Activated T-helper 2 cell treated with anti-CD3 and anti-CD28 coated beads, Interferon-gamma antibody, Interleukin-2, Interleukin-4, amounts not matched to agents 10 μg/mL and 5 μg/mL and 100 μg/mL, durations not matched to agents 14 hours and 24 hours and 36 hours (primary cell): ENCODE measurements at regions not wholly inside any gene's neighbourhood (a gene's known extent, or its start where the extent isn't known, plus 50 kb on each side); places are given as distances from the start of the nearest gene placed in this dataset.

Source experiments
- DNase-seq: peaks from one replicate; pipeline ENCODE4 v3.0.0; 2021; ENCODE audit warnings: low spot score
- H3K27ac Mint-ChIP-seq: one replicate; pipeline ENCODE4 v1.8.0; 2021; ENCODE audit warnings: mixed read lengths
- H3K27me3 Mint-ChIP-seq: one replicate; pipeline ENCODE4 v1.8.0; 2021; ENCODE audit warnings: low read depth, mixed read lengths
- H3K36me3 Mint-ChIP-seq: one replicate; pipeline ENCODE4 v1.8.0; 2021; ENCODE audit warnings: low read depth, mixed read lengths
- H3K4me1 Mint-ChIP-seq: one replicate; pipeline ENCODE4 v1.8.0; 2021; ENCODE audit warnings: low read depth, mixed read lengths
- H3K4me3 Mint-ChIP-seq: one replicate; pipeline ENCODE4 v1.8.0; 2021; ENCODE audit warnings: low read depth, mild to moderate bottlenecking, moderate library complexity, mixed read lengths
- H3K9me3 Mint-ChIP-seq: one replicate; pipeline ENCODE4 v1.8.0; 2021; ENCODE audit warnings: mixed read lengths
- intact Hi-C: fragments of 100-400 bp; cut with micrococcal nuclease; formaldehyde crosslinking; loops from one replicate; pipeline ENCODE4 v1.15.1; 2023

DNA sequence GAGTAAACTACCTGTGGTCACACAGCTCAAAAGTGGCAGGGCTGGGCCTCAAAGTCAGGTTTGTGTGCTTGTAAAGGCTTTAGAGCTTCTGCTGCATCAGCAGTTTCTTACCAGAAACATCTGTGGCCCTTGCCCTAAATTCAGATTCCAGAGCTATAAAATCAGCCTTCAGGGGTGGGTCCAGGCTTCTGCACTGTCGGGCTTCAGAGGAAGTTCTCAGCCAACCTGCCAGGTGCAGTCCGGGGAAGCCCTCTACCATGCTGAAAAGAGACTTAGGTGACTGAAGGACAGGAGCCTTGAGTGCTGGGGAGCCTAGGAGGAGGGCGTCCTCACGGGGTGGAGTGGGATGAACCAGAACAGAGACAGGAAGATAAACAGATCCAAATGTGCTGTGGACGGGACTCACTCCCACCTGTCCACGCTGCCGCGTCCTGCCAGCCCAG is 69.9 kb upstream of the HS6ST1 start:
- H3K4me3 Mint-ChIP-seq: no peak overlapping the region
- intact Hi-C loops: no loop called here
- H3K4me1 Mint-ChIP-seq: no peaks in the 10 kb centered on the region
- no peak for DNase-seq
- H3K27me3 Mint-ChIP-seq: peaks cover 4% of the 10 kb centered on the region
- H3K9me3 Mint-ChIP-seq: no peaks in the 10 kb centered on the region
- H3K27ac Mint-ChIP-seq: no peak overlapping the region
- H3K36me3 Mint-ChIP-seq: no peaks in the 10 kb centered on the region

DNA sequence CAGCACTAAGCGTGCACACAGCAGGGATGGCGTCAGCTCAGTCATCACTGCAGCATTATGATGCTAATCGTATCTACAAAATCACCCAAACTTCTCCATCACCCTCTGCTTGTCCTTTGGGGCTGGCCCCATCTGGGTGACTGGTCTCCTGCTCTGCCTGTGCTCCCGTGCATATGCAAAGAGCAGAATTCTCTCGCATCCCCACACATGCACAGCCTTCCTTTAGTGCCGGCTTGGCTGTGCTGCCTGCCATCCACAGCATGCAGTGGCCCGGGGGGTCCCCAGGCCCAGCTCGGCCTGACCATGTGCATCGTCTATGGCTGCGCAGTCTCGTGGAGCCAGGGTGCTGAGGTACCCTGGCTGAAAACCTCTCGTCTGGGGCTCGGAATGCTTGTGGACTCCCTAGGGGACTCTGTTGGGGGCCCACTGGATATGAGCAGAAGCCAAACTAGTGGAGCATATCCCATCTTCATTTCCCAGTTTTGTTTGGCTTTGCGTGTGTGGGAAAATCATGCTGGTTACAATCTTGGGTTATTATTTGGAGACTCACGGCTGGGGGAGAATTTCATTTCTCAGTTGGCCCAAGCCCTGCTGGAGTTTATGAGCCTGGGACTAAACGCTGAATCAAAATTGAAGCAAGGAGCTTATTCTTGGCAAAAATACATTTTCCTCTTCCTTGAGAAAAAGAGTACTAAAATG is 70.9 kb upstream of the HS6ST1 start:
- intact Hi-C loops: no loop called here
- Mint-ChIP-seq H3K27ac (no peak overlapping the region), H3K4me1 (no peaks in the 10 kb centered on the region), H3K27me3 (peaks cover 8% of the 10 kb centered on the region), H3K36me3 (no peaks in the 10 kb centered on the region), H3K9me3 (no peaks in the 10 kb centered on the region), H3K4me3 (no peak overlapping the region)
- DNase-seq: no peak

DNA sequence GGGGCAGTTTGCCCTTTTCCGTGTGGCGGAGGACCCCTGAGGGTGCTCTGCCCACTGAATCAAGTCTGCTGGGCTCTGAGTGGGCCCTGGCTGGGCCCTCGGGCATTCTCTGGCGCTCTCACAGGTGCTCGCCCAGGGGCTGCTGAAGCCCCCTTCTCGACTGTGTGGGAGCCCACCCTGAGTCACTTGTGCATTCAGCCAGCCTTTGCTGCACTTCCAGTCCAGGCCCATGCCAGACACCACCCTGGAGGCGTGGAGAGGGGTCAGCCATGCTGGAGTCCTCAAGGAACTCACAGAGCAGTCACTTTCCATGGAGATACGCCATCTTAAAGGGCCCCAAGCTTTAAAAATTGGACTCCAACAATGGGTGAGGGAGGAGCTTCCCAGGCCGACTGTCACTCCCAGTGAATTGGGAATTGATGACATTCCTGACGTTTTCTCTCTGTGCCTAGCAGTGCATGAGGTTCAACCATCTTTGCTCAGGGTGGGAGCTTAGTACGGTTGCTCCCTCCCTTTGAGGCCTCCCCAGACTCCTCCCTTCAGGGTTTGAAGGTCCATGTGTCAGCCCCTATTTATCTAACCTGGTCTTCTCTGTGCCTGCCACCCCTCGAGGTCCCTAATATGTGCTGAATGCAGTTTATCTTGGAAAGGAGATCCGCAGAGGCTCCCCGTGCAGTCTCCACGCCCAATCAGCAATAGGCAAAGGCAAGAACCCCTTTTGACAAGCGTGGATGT is 71.8 kb upstream of the HS6ST1 start:
- Mint-ChIP-seq H3K27me3 (peaks cover 8% of the 10 kb centered on the region), H3K4me3 (no peak overlapping the region), H3K4me1 (no peaks in the 10 kb centered on the region), H3K36me3 (no peaks in the 10 kb centered on the region), H3K9me3 (no peaks in the 10 kb centered on the region), H3K27ac (no peak overlapping the region)
- intact Hi-C loops: no loop called here
- no peak for DNase-seq

DNA sequence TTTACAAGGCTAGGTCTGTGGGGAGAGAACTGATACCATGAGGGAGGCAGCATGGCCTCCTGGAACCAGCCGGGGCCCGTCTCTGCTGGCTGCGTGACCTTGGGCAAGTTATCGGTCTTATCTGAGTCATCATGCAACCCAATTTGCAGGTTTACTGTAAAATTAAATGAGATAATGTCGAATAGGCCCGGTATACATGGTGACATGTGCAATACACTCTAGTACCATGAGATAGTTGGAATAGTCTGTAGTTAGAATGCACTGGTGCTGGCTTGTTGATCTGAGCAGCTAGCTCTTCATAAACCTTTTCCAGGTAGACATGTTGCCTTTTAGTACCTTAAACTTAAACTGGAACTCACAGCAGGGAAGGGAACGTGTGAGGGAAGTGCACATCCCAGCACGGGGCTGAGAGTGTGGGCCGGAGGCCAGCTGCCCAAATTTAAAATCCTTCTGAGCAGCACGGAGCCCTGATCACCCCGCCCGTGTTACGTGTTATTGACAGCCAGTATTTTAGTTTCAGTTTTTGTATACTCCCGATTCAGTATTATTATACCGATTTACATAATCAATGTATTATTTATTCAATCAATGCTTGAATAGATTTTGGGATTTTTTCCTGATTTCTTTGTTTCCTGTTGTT is 72.4 kb upstream of the HS6ST1 start:
- Mint-ChIP-seq H3K9me3 (no peaks in the 10 kb centered on the region), H3K27me3 (peaks cover 8% of the 10 kb centered on the region), H3K36me3 (no peaks in the 10 kb centered on the region), H3K4me3 (no peak overlapping the region), H3K27ac (no peak overlapping the region), H3K4me1 (no peaks in the 10 kb centered on the region)
- no peak for DNase-seq
- intact Hi-C loops: no loop called here

DNA sequence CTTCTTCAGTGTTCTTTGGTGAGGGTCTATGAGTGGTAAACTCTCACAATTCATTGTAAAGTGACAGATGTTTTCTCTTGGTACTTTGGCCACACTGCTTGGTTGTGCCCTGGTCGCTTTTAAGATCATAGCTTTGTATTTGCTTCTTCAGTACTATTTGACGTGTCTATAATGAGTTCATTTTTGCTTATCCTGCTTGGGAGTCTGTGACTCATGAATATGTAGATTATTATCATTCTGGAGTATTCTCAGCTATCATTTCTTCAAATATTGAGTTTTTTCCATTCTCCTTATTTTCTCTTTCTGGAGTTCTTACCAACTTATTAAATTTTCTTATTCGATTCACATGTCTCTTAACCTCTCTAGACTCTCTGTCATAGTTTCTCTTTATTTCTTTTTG is 73.0 kb upstream of the HS6ST1 start:
- Mint-ChIP-seq H3K36me3 (no peaks in the 10 kb centered on the region), H3K27ac (no peak overlapping the region), H3K4me1 (no peaks in the 10 kb centered on the region), H3K27me3 (peaks cover 8% of the 10 kb centered on the region), H3K4me3 (no peak overlapping the region), H3K9me3 (no peaks in the 10 kb centered on the region)
- no peak for DNase-seq
- intact Hi-C loops: no loop called here

DNA sequence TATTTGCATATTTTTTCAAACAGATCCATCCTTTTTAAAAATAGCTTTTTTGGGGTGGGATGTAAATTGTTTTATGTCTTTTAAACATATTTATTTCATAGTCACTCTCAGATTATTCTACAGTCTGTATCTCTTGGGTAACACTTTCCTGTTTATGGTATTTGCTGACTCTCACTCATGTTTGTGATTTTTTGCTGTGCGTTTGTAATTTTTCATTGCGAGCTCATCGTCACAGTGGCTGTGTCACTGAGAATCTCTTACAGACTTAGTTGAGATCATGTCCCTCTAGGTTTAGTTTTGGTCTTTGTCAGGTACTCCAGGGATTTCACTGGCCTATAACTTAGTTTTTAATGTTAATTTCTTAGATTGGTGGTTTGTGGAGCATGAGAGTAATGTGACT is 73.5 kb upstream of the HS6ST1 start:
- H3K36me3 Mint-ChIP-seq: no peaks in the 10 kb centered on the region
- no peak for DNase-seq
- no peak overlapping the region for H3K4me3 Mint-ChIP-seq
- H3K27ac Mint-ChIP-seq: no peak overlapping the region
- no peaks in the 10 kb centered on the region for H3K9me3 Mint-ChIP-seq
- H3K4me1 Mint-ChIP-seq: no peaks in the 10 kb centered on the region
- H3K27me3 Mint-ChIP-seq: peaks cover 8% of the 10 kb centered on the region
- intact Hi-C loops: no loop called here

DNA sequence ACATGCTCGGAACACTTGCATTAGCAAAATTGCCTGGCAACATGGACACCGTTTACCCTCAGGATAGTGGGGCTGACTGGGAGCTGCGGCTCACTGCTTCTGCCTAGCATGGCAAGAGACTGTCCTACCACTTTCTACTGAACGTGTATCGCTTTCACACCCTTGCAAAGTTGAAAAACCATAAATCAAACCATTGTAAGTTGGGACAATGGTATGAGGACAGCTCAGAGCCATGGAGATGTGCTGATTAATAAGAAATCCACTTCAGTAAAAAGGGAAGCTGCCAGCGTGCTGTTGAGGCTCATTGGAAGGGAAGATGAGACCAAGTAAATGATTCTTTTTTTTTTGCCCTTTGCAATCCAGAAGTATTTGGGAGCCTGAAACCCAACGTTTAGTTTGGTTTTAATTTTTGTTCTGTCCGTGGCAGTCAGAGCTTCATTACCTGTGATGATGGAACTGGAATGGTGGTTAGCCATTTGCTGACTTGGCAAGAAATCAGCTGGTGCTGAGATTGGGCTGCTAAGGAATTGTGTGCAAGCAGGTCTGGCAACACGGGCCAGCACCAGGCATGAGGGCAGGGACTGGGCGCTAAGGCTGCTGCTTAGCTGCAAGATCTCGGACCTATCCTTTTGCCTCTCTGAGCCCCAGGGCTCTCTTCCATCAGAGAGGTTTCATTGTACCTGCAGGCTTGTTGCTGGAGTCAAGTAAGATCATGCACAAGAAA is 75.5 kb upstream of the HS6ST1 start:
- no peak overlapping the region for H3K4me3 Mint-ChIP-seq
- peaks cover 14% of the 10 kb centered on the region for H3K27me3 Mint-ChIP-seq
- no peak for DNase-seq
- no peak overlapping the region for H3K27ac Mint-ChIP-seq
- H3K36me3 Mint-ChIP-seq: no peaks in the 10 kb centered on the region
- no peaks in the 10 kb centered on the region for H3K4me1 Mint-ChIP-seq
- no peaks in the 10 kb centered on the region for H3K9me3 Mint-ChIP-seq
- intact Hi-C loops: no loop called here

DNA sequence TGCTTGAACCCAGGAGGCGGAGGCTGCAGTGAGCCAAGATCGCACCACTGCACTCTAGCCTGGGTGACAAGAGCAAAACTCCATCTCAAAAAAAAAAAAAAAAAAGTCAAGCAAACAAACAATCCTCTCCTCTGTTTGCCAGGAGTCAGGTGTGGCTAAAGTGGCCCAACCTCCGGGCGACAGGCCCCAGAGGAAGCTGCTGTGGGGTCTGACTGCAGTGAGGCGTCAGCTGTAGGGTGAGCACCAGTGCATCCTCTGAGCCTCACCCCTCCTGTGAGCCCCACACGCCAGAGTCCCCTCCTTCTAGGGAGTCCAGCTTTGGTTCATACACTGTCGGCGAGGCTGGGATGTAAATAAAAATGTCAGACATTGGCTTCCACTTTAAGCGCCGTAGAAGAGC is 76.5 kb upstream of the HS6ST1 start:
- no peak overlapping the region for H3K27ac Mint-ChIP-seq
- peaks cover 21% of the 10 kb centered on the region for H3K27me3 Mint-ChIP-seq
- intact Hi-C loops: no loop called here
- H3K4me1 Mint-ChIP-seq: peaks cover 3% of the 10 kb centered on the region
- H3K4me3 Mint-ChIP-seq: no peak overlapping the region
- H3K36me3 Mint-ChIP-seq: no peaks in the 10 kb centered on the region
- no peaks in the 10 kb centered on the region for H3K9me3 Mint-ChIP-seq
- no peak for DNase-seq

DNA sequence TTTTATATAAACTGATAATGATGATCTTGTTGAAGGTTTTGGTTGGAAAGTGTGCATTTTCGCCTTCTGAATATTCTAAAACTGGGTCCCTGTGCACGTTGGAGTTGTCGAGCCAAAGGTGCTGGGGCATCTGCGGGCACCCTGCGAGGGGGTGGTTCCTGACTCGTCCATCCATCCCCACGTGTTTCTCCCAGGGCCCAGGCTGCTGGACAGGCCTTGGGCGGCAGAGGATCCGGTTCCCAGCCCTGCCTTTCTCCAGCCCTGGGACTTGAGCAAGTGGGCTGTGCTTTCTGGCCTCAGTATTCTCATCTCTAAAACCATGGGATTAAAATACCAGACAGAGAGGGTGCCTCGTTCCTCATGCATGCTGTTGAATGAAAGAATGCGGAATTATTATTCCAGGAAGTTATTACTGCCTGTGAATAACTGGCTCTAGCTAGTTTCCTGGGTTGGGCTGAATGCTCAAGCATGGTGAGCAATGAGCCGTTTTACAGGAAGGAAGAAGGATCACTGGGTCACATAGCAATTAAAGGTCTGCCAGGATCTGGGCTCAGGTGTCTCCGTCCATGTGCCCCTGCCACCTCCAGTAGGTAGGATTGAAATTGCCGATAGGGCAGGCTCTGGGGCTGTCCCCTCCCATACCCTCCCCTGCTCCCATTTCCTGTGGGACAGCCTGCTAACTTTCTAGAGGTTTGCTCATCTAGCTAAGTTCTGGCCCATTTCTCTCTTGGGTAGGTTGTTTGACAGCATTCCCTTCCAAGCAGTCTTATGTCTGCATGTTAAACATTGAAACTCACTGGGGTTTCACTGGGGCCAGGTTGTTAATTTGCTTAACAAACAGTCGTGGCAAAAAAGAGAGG is 77.2 kb upstream of the HS6ST1 start:
- H3K36me3 Mint-ChIP-seq: no peaks in the 10 kb centered on the region
- peaks cover 4% of the 10 kb centered on the region for H3K4me1 Mint-ChIP-seq
- no peak overlapping the region for H3K4me3 Mint-ChIP-seq
- peaks cover 25% of the 10 kb centered on the region for H3K27me3 Mint-ChIP-seq
- no peak overlapping the region for H3K27ac Mint-ChIP-seq
- H3K9me3 Mint-ChIP-seq: no peaks in the 10 kb centered on the region
- no peak for DNase-seq
- intact Hi-C loops: no loop called here

DNA sequence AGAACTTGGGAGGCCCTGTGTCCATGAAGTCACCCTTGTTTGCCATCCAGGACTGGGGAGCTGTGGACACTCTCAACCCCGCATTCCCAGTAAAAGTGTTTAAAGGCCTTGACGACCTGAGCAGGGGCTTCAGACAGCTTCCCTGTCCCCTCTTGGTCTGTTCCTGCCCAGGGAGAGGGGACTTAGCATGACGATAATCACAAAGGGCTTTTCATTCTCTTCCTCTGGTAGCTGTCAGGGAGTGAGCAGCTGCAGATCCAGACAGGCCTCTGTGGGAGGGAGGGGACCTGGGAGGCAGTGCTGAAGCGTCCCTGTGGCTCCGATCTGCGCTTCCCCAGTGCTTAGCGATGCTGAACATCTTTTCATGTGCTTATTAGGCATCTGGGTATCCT is 77.8 kb upstream of the HS6ST1 start:
- intact Hi-C loops: no loop called here
- no peaks in the 10 kb centered on the region for H3K9me3 Mint-ChIP-seq
- no peak for DNase-seq
- no peaks in the 10 kb centered on the region for H3K36me3 Mint-ChIP-seq
- no peak overlapping the region for H3K4me3 Mint-ChIP-seq
- H3K27me3 Mint-ChIP-seq: peaks cover 27% of the 10 kb centered on the region
- H3K4me1 Mint-ChIP-seq: peaks cover 4% of the 10 kb centered on the region
- H3K27ac Mint-ChIP-seq: no peak overlapping the region

DNA sequence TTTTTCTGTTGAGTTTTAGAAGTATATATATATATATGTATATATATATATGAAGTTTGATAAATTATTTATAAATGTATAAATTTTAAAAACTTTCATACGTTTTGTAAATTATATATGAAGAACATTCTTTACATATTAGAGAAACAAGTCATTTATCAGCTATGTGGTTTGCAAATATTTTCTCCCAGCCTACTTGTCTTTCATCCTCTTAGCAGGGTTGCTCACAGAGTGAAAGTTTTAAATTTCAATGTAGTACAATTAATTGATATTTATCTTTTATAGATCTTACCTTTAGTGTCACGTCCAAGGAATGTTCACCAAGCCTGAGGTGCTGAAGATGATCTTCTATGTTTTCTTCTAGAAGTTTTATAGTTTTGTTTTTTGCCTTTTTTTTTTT is 78.3 kb upstream of the HS6ST1 start:
- Mint-ChIP-seq H3K4me1 (peaks cover 4% of the 10 kb centered on the region), H3K4me3 (no peak overlapping the region)
- no peak for DNase-seq

DNA sequence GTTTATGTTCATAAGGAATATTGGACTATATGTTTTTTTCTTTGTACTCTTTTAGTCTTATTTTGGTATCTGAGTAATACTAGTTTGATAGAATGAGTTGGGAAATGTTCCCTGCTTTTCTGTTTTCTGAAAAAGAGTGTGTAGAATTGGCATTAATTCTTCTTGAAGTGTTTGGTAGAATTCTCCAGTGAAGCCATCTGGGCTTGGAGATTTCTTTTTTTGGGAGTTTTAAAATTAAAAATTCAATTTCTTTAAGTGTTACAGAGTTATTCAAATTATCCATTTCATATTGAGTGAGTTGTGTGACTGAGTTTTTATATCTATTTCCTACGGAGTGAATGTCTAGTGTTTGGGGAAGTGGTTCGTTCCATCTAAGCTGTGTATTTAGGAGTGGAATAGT is 80.6 kb upstream of the HS6ST1 start:
- Mint-ChIP-seq H3K27me3 (peaks cover 30% of the 10 kb centered on the region), H3K36me3 (no peaks in the 10 kb centered on the region), H3K4me3 (no peak overlapping the region), H3K27ac (no peak overlapping the region), H3K4me1 (peaks cover 4% of the 10 kb centered on the region), H3K9me3 (no peaks in the 10 kb centered on the region)
- intact Hi-C loops: no loop called here
- no peak for DNase-seq

More for the DNA sequence above, 78.3 kb upstream of the HS6ST1 start:
- Mint-ChIP-seq H3K36me3 (no peaks in the 10 kb centered on the region), H3K9me3 (no peaks in the 10 kb centered on the region), H3K27me3 (peaks cover 27% of the 10 kb centered on the region), H3K27ac (no peak overlapping the region)
- intact Hi-C loops: no loop called here
